ENCODE measurements at regions not wholly inside any gene's neighbourhood (a gene's known extent, or its start where the extent isn't known, plus 50 kb on each side); places are given as distances from the start of the nearest gene placed in this dataset.

DNA sequence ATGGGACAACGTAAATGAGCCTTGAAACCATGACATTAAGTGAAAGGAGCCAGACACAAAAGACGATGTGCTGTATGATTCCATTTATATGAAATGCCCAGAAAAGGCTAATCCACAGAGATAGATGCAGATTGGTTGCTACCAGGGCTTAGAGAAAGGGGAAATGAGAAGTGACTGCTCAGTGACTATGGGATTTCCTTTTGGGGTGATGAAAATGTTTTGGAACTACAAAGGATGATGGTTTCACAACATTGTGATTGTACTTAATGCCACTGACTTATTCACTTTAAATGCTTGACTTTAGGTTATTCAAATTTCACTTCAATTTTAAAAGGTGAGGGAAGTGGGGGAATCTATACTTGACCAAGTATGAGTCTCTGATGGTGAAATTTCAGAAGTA, 414.3 kb downstream of the SETD4 start:
- TF ChIP-seq POLR2A (IDR thresholded peaks at IDR 0.05; ENCODE audit: low read depth, low read length), result no peak
- TF ChIP-seq, protein P1, sequence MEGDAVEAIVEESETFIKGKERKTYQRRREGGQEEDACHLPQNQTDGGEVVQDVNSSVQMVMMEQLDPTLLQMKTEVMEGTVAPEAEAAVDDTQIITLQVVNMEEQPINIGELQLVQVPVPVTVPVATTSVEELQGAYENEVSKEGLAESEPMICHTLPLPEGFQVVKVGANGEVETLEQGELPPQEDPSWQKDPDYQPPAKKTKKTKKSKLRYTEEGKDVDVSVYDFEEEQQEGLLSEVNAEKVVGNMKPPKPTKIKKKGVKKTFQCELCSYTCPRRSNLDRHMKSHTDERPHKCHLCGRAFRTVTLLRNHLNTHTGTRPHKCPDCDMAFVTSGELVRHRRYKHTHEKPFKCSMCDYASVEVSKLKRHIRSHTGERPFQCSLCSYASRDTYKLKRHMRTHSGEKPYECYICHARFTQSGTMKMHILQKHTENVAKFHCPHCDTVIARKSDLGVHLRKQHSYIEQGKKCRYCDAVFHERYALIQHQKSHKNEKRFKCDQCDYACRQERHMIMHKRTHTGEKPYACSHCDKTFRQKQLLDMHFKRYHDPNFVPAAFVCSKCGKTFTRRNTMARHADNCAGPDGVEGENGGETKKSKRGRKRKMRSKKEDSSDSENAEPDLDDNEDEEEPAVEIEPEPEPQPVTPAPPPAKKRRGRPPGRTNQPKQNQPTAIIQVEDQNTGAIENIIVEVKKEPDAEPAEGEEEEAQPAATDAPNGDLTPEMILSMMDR (IDR thresholded peaks at IDR 0.05; ENCODE audit: extremely low read depth in 1 of 2, insufficient read depth in 1 of 2, low read depth in 1 of 2, low read length in 2 of 2), result no peak
- TF ChIP-seq POLR2AphosphoS5 (IDR thresholded peaks at IDR 0.05; ENCODE audit: insufficient read depth, low read depth, low read length), result no peak
- no peak for TF ChIP-seq EZH2 (IDR thresholded peaks at IDR 0.05; ENCODE audit: borderline replicate concordance, low read depth, low read length, severe bottlenecking)

Data from endothelial cell of umbilical vein (primary cell).